Ovary (tissue), 3 donors: ENCODE measurements at regions not wholly inside any gene's neighbourhood (a gene's known extent, or its start where the extent isn't known, plus 50 kb on each side); places are given as distances from the start of the nearest gene placed in this dataset.

Experiments
- EP300 ChIP-seq: sonication (generic); formaldehyde crosslinking; IDR thresholded peaks from one replicate; pipeline ENCODE4 v1.6.1; 2017; ENCODE audit warnings: antibody characterized with exemption
- POLR2A ChIP-seq: fragments of 450-650 bp; IDR thresholded peaks from one replicate; pipeline ENCODE4 v1.6.1; 2017; ENCODE audit warnings: antibody characterized with exemption, mild to moderate bottlenecking, moderate library complexity
- TF ChIP-seq, protein P1 (sequence below), 3 donors: fragments of 450-650 bp in 2 of 3; fragments of 200-600 bp in 1 of 3; IDR thresholded peaks; one replicate each; pipeline versions ENCODE4 v1.5.1 to v1.8.0; 2016 to 2022; ENCODE audit warnings: antibody characterized with exemption in 3 of 3, mild to moderate bottlenecking in 1 of 3
- donor health status: DM: no; HTN: no; CAD: no.

DNA sequence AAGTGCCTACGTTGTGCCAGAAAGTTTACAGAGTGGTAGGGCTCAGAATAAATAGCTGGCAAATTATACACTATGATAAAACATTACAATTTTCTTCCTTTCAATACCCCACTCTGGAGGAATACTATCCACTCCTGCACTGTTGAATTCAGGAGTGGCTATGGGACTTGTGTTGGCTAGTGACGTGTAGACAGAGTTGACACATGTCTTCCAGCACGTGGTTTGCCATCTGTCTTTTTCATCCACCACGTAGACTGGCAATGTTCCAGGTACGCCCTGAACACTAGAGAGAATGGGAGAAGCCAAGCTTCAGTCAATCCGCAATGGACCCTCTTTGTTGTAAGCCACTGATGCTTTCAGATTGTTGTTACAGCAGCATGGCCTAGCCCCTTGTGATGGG is 168.8 kb upstream of the RBPJ start:
- TF ChIP-seq, protein P1, sequence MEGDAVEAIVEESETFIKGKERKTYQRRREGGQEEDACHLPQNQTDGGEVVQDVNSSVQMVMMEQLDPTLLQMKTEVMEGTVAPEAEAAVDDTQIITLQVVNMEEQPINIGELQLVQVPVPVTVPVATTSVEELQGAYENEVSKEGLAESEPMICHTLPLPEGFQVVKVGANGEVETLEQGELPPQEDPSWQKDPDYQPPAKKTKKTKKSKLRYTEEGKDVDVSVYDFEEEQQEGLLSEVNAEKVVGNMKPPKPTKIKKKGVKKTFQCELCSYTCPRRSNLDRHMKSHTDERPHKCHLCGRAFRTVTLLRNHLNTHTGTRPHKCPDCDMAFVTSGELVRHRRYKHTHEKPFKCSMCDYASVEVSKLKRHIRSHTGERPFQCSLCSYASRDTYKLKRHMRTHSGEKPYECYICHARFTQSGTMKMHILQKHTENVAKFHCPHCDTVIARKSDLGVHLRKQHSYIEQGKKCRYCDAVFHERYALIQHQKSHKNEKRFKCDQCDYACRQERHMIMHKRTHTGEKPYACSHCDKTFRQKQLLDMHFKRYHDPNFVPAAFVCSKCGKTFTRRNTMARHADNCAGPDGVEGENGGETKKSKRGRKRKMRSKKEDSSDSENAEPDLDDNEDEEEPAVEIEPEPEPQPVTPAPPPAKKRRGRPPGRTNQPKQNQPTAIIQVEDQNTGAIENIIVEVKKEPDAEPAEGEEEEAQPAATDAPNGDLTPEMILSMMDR (IDR thresholded peaks at IDR 0.05) = no peak
- TF ChIP-seq POLR2A (no peak), EP300 (no peak)
